GM23338 (cell line): ENCODE measurements at regions not wholly inside any gene's neighbourhood (a gene's known extent, or its start where the extent isn't known, plus 50 kb on each side); places are given as distances from the start of the nearest gene placed in this dataset.

Experiments used
- ATAC-seq: fragments of 200-7000 bp; cut with Tn5 transposase; 3 replicates; pipeline ENCODE4 v1.9.1; 2020
- DNase-seq: peaks from one replicate; pipeline ENCODE4 v3.0.0-alpha.2; 2015; ENCODE audit warnings: low spot score
- H2AFZ ChIP-seq: fragments of 200-600 bp; sonication (generic); 2 replicates; pipeline ENCODE4 v1.8.0; 2016; ENCODE audit warnings: antibody characterized with exemption, mild to moderate bottlenecking, moderate library complexity
- H3F3A ChIP-seq: fragments of 200-600 bp; sonication (generic); replicated peaks from 2 replicates; pipeline ENCODE4 v1.8.0; 2017; ENCODE audit warnings: antibody characterized with exemption, mixed run types, low read depth
- H3K27ac ChIP-seq: fragments of 200-600 bp; sonication (generic); 2 replicates; pipeline ENCODE4 v1.6.1; 2016; ENCODE audit warnings: low read depth
- H3K27me3 ChIP-seq: fragments of 200-600 bp; sonication (generic); 2 replicates; pipeline ENCODE4 v1.8.0; 2016; ENCODE audit warnings: mild to moderate bottlenecking, mixed run types, moderate library complexity; ENCODE audit not compliant: insufficient read depth
- H3K36me3 ChIP-seq: fragments of 200-600 bp; sonication (generic); 2 replicates; pipeline ENCODE4 v1.8.0; 2016; ENCODE audit warnings: mild to moderate bottlenecking; ENCODE audit not compliant: insufficient read depth
- H3K4me1 ChIP-seq: fragments of 200-600 bp; sonication (generic); 2 replicates; pipeline ENCODE4 v1.8.0; 2016; ENCODE audit warnings: mild to moderate bottlenecking, moderate library complexity; ENCODE audit not compliant: insufficient read depth
- H3K4me2 ChIP-seq: fragments of 200-600 bp; sonication (generic); 2 replicates; pipeline ENCODE4 v1.7.1; 2017; ENCODE audit warnings: mixed run types
- H3K4me3 ChIP-seq: fragments of 200-600 bp; sonication (generic); 2 replicates; pipeline ENCODE4 v1.6.1; 2016; ENCODE audit warnings: mixed run types
- H3K79me2 ChIP-seq: fragments of 200-600 bp; sonication (generic); replicated peaks from 2 replicates; pipeline ENCODE4 v1.8.0; 2017; ENCODE audit warnings: mild to moderate bottlenecking; ENCODE audit not compliant: insufficient read depth
- H3K9me2 ChIP-seq: fragments of 200-600 bp; sonication (generic); 2 replicates; pipeline ENCODE4 v1.8.0; 2017; ENCODE audit not compliant: insufficient read depth
- H4K20me1 ChIP-seq: fragments of 200-600 bp; sonication (generic); replicated peaks from 2 replicates; pipeline ENCODE4 v1.8.0; 2017; ENCODE audit warnings: mild to moderate bottlenecking; ENCODE audit not compliant: insufficient read depth
- H3K27ac Mint-ChIP-seq: 2 replicates; pipeline ENCODE4 v1.8.0; 2020; ENCODE audit warnings: inconsistent platforms, mild to moderate bottlenecking, moderate library complexity, mixed read lengths
- H3K27me3 Mint-ChIP-seq: 3 replicates; pipeline ENCODE4 v1.8.0; 2022; ENCODE audit warnings: low read depth, mild to moderate bottlenecking, moderate library complexity, mixed read lengths, inconsistent platforms; ENCODE audit not compliant: insufficient read depth, poor library complexity
- H3K36me3 Mint-ChIP-seq: 3 replicates; pipeline ENCODE4 v1.8.0; 2021; ENCODE audit warnings: low read depth, mild to moderate bottlenecking, inconsistent platforms, moderate library complexity, mixed read lengths
- H3K4me1 Mint-ChIP-seq: 3 replicates; pipeline ENCODE4 v1.8.0; 2020; ENCODE audit warnings: mild to moderate bottlenecking, inconsistent platforms, mixed read lengths
- H3K4me3 Mint-ChIP-seq: 3 replicates; pipeline ENCODE4 v1.8.0; 2021; ENCODE audit warnings: moderate library complexity, mild to moderate bottlenecking, inconsistent platforms, mixed read lengths
- H3K9me3 Mint-ChIP-seq: 3 replicates; pipeline ENCODE4 v1.8.0; 2020; ENCODE audit warnings: moderate library complexity, mild to moderate bottlenecking, inconsistent platforms, mixed read lengths
- CREB1 ChIP-seq: fragments of 250-450 bp; sonication (Bioruptor Pico); IDR thresholded peaks from 2 replicates; pipeline ENCODE4 v1.5.0; 2020; ENCODE audit warnings: low read depth, mild to moderate bottlenecking, moderate library complexity
- EZH2 ChIP-seq: fragments of 200-600 bp; sonication (generic); IDR thresholded peaks from one replicate; pipeline ENCODE4 v1.8.0; 2017; ENCODE audit warnings: antibody characterized with exemption, mild to moderate bottlenecking, low read depth; ENCODE audit not compliant: unreplicated experiment
- EZH2phosphoT487 ChIP-seq: fragments of 200-600 bp; sonication (generic); IDR thresholded peaks from one replicate; pipeline ENCODE4 v1.8.1; 2018; ENCODE audit warnings: antibody characterized with exemption; ENCODE audit not compliant: unreplicated experiment
- JUNB ChIP-seq: IDR thresholded peaks from one replicate; pipeline ENCODE4 v1.6.1; 2016; ENCODE audit warnings: antibody characterized with exemption; ENCODE audit not compliant: unreplicated experiment
- NANOG ChIP-seq: IDR thresholded peaks from 2 replicates; pipeline ENCODE4 v1.6.1; 2016; ENCODE audit warnings: antibody characterized with exemption, borderline replicate concordance
- POLR2AphosphoS5 ChIP-seq: IDR thresholded peaks from 2 replicates; pipeline ENCODE4 v1.6.1; 2016; ENCODE audit warnings: antibody characterized with exemption, low read depth
- ZNF331 ChIP-seq: fragments of 250-450 bp; sonication (Bioruptor Pico); IDR thresholded peaks from 2 replicates; pipeline ENCODE4 v1.5.0; 2020; ENCODE audit warnings: low read depth, mild to moderate bottlenecking, moderate library complexity
- TF ChIP-seq, protein P1 (sequence below): IDR thresholded peaks from 2 replicates; pipeline ENCODE4 v1.6.1; 2016; ENCODE audit warnings: antibody characterized with exemption
- TF ChIP-seq, protein P2 (sequence below), 2 experiments: fragments of 200-600 bp in 1 of 2; sonication (generic) in 1 of 2; conservative IDR thresholded peaks; 2 replicates each; pipeline versions ENCODE4 v1.5.1 to v1.6.1; 2016 to 2017; ENCODE audit warnings: antibody characterized with exemption in 2 of 2, low read depth in 2 of 2, mild to moderate bottlenecking in 2 of 2, moderate library complexity in 1 of 2
- TF ChIP-seq, protein P3 (sequence below): IDR thresholded peaks from one replicate; pipeline ENCODE4 v1.6.1; 2018; ENCODE audit warnings: antibody characterized with exemption; ENCODE audit not compliant: unreplicated experiment

DNA sequence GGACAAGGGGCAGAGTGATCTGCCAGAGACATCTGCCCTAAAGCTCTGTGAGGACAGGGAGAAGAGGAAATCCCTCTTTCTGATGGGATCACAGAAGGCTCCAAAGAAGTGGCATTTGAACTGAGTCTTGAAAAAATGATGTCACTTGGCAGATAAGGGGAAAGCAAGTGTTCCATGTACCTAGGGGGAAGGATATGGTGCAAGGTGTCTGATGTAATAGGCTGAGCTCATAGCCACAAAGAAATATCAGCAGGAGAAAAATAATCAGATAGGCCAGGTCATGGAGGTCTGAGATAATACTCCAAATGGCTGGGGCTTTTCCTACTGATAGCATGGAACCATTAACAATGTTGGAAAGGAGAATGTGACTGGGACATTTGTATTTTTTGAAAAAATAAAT is 468.4 kb upstream of the MDFIC2 start:
- no peaks in the 10 kb centered on the region for H3K27me3 Mint-ChIP-seq
- no peaks in the 10 kb centered on the region for H3F3A ChIP-seq
- H3K4me2 ChIP-seq: no peak overlapping the region
- no peak overlapping the region for H2AFZ ChIP-seq
- no peaks in the 10 kb centered on the region for H3K27me3 ChIP-seq
- ATAC-seq: no peak
- no peak overlapping the region for H3K27ac Mint-ChIP-seq
- TF ChIP-seq, protein P1, sequence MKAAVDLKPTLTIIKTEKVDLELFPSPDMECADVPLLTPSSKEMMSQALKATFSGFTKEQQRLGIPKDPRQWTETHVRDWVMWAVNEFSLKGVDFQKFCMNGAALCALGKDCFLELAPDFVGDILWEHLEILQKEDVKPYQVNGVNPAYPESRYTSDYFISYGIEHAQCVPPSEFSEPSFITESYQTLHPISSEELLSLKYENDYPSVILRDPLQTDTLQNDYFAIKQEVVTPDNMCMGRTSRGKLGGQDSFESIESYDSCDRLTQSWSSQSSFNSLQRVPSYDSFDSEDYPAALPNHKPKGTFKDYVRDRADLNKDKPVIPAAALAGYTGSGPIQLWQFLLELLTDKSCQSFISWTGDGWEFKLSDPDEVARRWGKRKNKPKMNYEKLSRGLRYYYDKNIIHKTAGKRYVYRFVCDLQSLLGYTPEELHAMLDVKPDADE: no peak
- TF ChIP-seq, protein P2, sequence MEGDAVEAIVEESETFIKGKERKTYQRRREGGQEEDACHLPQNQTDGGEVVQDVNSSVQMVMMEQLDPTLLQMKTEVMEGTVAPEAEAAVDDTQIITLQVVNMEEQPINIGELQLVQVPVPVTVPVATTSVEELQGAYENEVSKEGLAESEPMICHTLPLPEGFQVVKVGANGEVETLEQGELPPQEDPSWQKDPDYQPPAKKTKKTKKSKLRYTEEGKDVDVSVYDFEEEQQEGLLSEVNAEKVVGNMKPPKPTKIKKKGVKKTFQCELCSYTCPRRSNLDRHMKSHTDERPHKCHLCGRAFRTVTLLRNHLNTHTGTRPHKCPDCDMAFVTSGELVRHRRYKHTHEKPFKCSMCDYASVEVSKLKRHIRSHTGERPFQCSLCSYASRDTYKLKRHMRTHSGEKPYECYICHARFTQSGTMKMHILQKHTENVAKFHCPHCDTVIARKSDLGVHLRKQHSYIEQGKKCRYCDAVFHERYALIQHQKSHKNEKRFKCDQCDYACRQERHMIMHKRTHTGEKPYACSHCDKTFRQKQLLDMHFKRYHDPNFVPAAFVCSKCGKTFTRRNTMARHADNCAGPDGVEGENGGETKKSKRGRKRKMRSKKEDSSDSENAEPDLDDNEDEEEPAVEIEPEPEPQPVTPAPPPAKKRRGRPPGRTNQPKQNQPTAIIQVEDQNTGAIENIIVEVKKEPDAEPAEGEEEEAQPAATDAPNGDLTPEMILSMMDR (conservative IDR thresholded peaks at IDR 0.05; ENCODE audit: low read depth in 2 of 2): no peak
- TF ChIP-seq EZH2: no peak
- no peak for TF ChIP-seq CREB1 (CRISPR knock-in tag)
- no peak for TF ChIP-seq EZH2phosphoT487
- TF ChIP-seq NANOG: no peak
- H3K79me2 ChIP-seq: no peaks in the 10 kb centered on the region
- no peaks in the 10 kb centered on the region for H3K4me1 Mint-ChIP-seq
- H3K4me3 ChIP-seq: no peak overlapping the region
- no peaks in the 10 kb centered on the region; the same call in 1 of the 2 replicates for H3K36me3 ChIP-seq
- H3K9me2 ChIP-seq: no peaks in the 10 kb centered on the region; the same call in none of the 2 replicates
- no peaks in the 10 kb centered on the region for H3K4me1 ChIP-seq
- H3K27ac ChIP-seq: no peak overlapping the region
- H4K20me1 ChIP-seq: no peaks in the 10 kb centered on the region
- no peaks in the 10 kb centered on the region for H3K9me3 Mint-ChIP-seq
- DNase-seq: no peak
- no peaks in the 10 kb centered on the region for H3K36me3 Mint-ChIP-seq
- H3K4me3 Mint-ChIP-seq: no peak overlapping the region

DNA sequence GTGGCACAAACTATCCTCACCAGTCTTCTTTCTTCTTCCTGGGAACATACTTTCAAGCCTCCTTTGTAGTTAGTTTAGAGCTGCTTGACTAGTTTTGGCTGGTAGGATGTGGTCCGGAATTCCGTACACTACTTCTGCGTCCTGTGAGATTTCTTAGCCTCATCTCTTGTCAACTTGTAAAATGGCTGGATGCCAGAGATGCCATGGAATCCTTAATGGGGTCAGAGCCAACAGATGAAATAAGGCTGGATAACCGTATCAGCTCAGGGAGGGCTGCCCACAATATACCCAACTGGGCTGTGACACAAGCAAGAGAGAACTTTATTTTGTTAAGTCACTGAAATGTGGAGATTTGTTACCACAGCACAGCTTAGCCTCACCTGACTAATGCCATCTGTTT is 466.9 kb upstream of the MDFIC2 start:
- Histone ChIP-seq H4K20me1 (no peaks in the 10 kb centered on the region), H2AFZ (no peak overlapping the region), H3K4me2 (no peak overlapping the region), H3K4me3 (no peak overlapping the region), H3K27me3 (no peaks in the 10 kb centered on the region), H3K9me2 (no peaks in the 10 kb centered on the region; the same call in none of the 2 replicates), H3F3A (no peaks in the 10 kb centered on the region), H3K27ac (no peak overlapping the region), H3K79me2 (no peaks in the 10 kb centered on the region), H3K4me1 (no peaks in the 10 kb centered on the region), H3K36me3 (no peaks in the 10 kb centered on the region; the same call in 1 of the 2 replicates)
- no peak for DNase-seq
- no peaks in the 10 kb centered on the region for H3K4me1 Mint-ChIP-seq
- no peaks in the 10 kb centered on the region for H3K27me3 Mint-ChIP-seq
- H3K4me3 Mint-ChIP-seq: no peak overlapping the region
- H3K36me3 Mint-ChIP-seq: no peaks in the 10 kb centered on the region
- TF ChIP-seq ZNF331 (CRISPR knock-in tag) (no peak), NANOG (no peak), POLR2AphosphoS5 (no peak), EZH2phosphoT487 (no peak), JUNB (no peak)
- TF ChIP-seq, protein P3, sequence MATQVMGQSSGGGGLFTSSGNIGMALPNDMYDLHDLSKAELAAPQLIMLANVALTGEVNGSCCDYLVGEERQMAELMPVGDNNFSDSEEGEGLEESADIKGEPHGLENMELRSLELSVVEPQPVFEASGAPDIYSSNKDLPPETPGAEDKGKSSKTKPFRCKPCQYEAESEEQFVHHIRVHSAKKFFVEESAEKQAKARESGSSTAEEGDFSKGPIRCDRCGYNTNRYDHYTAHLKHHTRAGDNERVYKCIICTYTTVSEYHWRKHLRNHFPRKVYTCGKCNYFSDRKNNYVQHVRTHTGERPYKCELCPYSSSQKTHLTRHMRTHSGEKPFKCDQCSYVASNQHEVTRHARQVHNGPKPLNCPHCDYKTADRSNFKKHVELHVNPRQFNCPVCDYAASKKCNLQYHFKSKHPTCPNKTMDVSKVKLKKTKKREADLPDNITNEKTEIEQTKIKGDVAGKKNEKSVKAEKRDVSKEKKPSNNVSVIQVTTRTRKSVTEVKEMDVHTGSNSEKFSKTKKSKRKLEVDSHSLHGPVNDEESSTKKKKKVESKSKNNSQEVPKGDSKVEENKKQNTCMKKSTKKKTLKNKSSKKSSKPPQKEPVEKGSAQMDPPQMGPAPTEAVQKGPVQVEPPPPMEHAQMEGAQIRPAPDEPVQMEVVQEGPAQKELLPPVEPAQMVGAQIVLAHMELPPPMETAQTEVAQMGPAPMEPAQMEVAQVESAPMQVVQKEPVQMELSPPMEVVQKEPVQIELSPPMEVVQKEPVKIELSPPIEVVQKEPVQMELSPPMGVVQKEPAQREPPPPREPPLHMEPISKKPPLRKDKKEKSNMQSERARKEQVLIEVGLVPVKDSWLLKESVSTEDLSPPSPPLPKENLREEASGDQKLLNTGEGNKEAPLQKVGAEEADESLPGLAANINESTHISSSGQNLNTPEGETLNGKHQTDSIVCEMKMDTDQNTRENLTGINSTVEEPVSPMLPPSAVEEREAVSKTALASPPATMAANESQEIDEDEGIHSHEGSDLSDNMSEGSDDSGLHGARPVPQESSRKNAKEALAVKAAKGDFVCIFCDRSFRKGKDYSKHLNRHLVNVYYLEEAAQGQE: no peak
- ATAC-seq: no peak
- H3K27ac Mint-ChIP-seq: no peak overlapping the region
- H3K9me3 Mint-ChIP-seq: no peaks in the 10 kb centered on the region
